CD1c-positive myeloid dendritic cell (primary cell): ENCODE measurements at regions not wholly inside any gene's neighbourhood (a gene's known extent, or its start where the extent isn't known, plus 50 kb on each side); places are given as distances from the start of the nearest gene placed in this dataset.
"Not testable (repeated sequence)": the region's sequence is repeated elsewhere in the genome, so short reads cannot be mapped to it uniquely, and the experiment has no call there.

Experiments used
- DNase-seq: peaks from one replicate; pipeline ENCODE4 v3.0.0-alpha.2; 2016; ENCODE audit errors: extremely low spot score

DNA sequence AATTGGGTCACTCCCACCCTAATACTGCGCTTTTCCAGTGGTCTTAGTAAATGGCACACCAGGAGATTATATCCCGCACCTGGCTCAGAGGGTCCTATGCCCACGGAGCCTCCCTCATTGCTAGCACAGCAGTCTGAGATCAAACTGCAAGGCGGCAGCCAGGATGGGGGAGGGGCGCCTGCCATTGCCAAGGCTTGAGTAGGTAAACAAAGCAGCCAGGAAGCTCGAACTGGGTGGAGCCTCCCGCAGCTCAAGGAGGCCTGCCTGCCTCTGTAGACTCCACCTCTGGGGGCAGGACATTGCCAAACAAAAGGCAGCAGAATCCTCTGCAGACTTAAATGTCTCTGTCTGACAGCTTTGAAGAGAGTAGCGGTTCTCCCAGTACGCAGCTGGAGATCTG, 52.4 kb upstream of the PMPCB start:
- not testable (repeated sequence) for DNase-seq

- no peak for DNase-seq
Observed at GRCh38 chr7:103240806-103241205, 56.4 kb upstream of the PMPCB start.

DNA sequence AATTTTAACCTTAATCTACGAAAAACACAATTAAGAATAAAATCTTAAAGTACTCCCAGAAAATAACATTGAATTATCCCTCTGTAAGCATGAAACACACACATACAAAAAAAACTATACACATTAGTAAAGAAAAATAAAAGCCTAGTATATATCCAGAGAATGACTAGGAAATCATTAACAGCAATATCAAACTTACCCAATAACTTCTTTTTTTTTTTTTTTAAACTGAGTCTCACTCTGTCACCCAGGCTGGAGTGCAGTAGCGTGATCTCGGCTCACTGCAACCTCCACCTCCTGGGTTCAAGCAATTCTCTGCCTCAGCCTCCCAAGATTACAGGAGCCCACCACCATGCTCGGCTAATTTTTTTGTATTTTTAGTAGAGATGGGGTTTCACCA, 61.4 kb upstream of the PMPCB start:
- DNase-seq, result not testable (repeated sequence)

- not testable (repeated sequence) for DNase-seq
Observed at GRCh38 chr7:103234877-103235276, 62.4 kb upstream of the PMPCB start.

GRCh38 chr7:103227787-103228186, 69.4 kb upstream of the PMPCB start:
- DNase-seq, result not testable (repeated sequence)

- not testable (repeated sequence) for DNase-seq
Observed at GRCh38 chr7:103225798-103226197, 71.4 kb upstream of the PMPCB start.

GRCh38 chr7:103223065-103223464, 74.2 kb upstream of the NAPEPLD start:
- DNase-seq, result peak; percentile 43

DNA sequence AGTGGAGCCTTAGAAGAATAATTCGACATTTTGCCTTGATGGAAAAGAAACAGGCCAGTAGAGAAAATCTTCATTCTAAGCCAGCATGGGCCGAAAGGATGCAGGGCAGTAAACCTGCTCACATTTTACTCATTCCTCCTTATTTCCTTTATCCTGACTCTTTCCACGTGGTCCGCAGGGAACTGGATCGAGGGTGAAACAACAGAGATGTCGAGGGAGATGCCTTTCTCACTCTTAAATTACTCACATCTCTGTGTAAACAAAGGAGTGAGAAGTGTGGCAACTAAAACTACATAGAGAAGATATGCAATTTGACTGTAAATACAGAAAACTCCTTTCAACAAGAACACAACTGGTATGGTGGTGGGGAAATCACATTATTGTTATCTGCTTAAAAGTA, 62.1 kb upstream of the NAPEPLD start:
- DNase-seq, result not testable (repeated sequence)

DNA sequence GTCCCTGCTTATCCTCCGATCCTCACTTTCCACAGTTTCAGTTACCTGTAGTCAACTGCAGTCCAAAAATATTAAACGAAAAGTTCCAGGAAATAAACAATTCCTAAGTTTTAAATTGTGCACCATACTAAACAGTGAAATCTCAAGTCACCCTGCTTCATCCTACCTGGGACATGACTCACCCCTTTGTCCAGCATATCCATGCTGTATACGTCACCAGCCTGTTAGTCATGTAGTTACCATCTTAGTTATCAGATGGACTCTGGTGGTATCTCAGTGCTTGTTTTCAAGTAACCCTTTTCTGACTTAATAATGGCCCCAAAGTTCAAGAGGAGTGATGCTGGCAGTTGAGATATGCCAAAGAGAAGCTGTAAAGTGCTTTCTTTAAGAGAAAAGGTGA, 50.3 kb upstream of the NAPEPLD start:
- DNase-seq, result not testable (repeated sequence)
